ENCODE measurements at regions not wholly inside any gene's neighbourhood (a gene's known extent, or its start where the extent isn't known, plus 50 kb on each side); places are given as distances from the start of the nearest gene placed in this dataset.
"Not testable (repeated sequence)": the region's sequence is repeated elsewhere in the genome, so short reads cannot be mapped to it uniquely, and the experiment has no call there.

GRCh38 chr6:169118346-169118830, 135.3 kb downstream of the THBS2 start:
- no peak for DNase-seq (ENCODE audit: low read depth)
- no peak for TF ChIP-seq CTCF (IDR thresholded peaks at IDR 0.05; ENCODE audit: insufficient read depth, low read depth, low read length, missing control alignments)
- no peak overlapping the region for H3K4me3 ChIP-seq (ENCODE audit: low read depth, low read length)

GRCh38 chr6:169117663-169118062, 136.0 kb downstream of the THBS2 start:
- DNase-seq (ENCODE audit: low read depth), result no peak
- no peak overlapping the region for H3K4me3 ChIP-seq (ENCODE audit: low read depth, low read length)
- TF ChIP-seq CTCF (IDR thresholded peaks at IDR 0.05; ENCODE audit: insufficient read depth, low read depth, low read length, missing control alignments), result no peak

GRCh38 chr6:169115632-169116031, 138.0 kb downstream of the THBS2 start:
- DNase-seq (ENCODE audit: low read depth), result peak; percentile 63
- peak overlapping the region; percentile 14; the same call in 1 of the 2 replicates for H3K4me3 ChIP-seq (ENCODE audit: low read depth, low read length)
- no peak for TF ChIP-seq CTCF (IDR thresholded peaks at IDR 0.05; ENCODE audit: insufficient read depth, low read depth, low read length, missing control alignments)

- not testable (repeated sequence) for H3K4me3 ChIP-seq (ENCODE audit: low read depth, low read length); DNase-seq (ENCODE audit: low read depth)
Observed at GRCh38 chr6:169114632-169115031, 139.0 kb downstream of the THBS2 start.

GRCh38 chr6:169112483-169113320, 140.9 kb downstream of the THBS2 start:
- peak; percentile 91 for DNase-seq (ENCODE audit: low read depth)
- no peak for TF ChIP-seq CTCF (IDR thresholded peaks at IDR 0.05; ENCODE audit: insufficient read depth, low read depth, low read length, missing control alignments)
- peak overlapping the region; percentile 1; the same call in 1 of the 2 replicates for H3K4me3 ChIP-seq (ENCODE audit: low read depth, low read length)

GRCh38 chr6:169111203-169111602, 142.4 kb downstream of the THBS2 start:
- no peak for TF ChIP-seq CTCF (IDR thresholded peaks at IDR 0.05; ENCODE audit: insufficient read depth, low read depth, low read length, missing control alignments)
- no peak overlapping the region for H3K4me3 ChIP-seq (ENCODE audit: low read depth, low read length)
- DNase-seq (ENCODE audit: low read depth), result no peak

GRCh38 chr6:169109411-169110220, 144.0 kb downstream of the THBS2 start:
- no peak overlapping the region for H3K4me3 ChIP-seq (ENCODE audit: low read depth, low read length)
- no peak for TF ChIP-seq CTCF (IDR thresholded peaks at IDR 0.05; ENCODE audit: insufficient read depth, low read depth, low read length, missing control alignments)
- DNase-seq (ENCODE audit: low read depth), result no peak
